Activated CD8-positive, alpha-beta T cell treated with anti-CD3 and anti-CD28 coated beads for 36 hours (primary cell): ENCODE measurements at regions not wholly inside any gene's neighbourhood (a gene's known extent, or its start where the extent isn't known, plus 50 kb on each side); places are given as distances from the start of the nearest gene placed in this dataset.

ENCODE experiments used
- ATAC-seq: fragments of 200-7000 bp; cut with Tn5 transposase; one replicate; pipeline ENCODE4 v1.10.0; 2021; ENCODE audit warnings: mild to moderate bottlenecking, moderate library complexity
- CTCF ChIA-PET: fragments of 350-600 bp; sonication (Branson Sonifier 250); formaldehyde crosslinking; loops from one replicate; lab custom pipeline; 2021; ENCODE audit warnings: antibody characterized with exemption; lab: Charles Lee
- POLR2A ChIA-PET: fragments of 350-600 bp; sonication (Branson Sonifier 250); formaldehyde crosslinking; loops from one replicate; lab custom pipeline; 2021; ENCODE audit warnings: antibody characterized with exemption; lab: Charles Lee
- DNase-seq: peaks from one replicate; pipeline ENCODE4 v3.0.0-alpha.2; 2020
- H3K27ac Mint-ChIP-seq: one replicate; pipeline ENCODE4 v1.8.0; 2021; ENCODE audit warnings: mild to moderate bottlenecking, mixed read lengths
- H3K27me3 Mint-ChIP-seq: one replicate; pipeline ENCODE4 v1.8.0; 2021; ENCODE audit warnings: mixed read lengths
- H3K36me3 Mint-ChIP-seq: one replicate; pipeline ENCODE4 v1.8.0; 2021; ENCODE audit warnings: low read depth, mixed read lengths
- H3K4me1 Mint-ChIP-seq: one replicate; pipeline ENCODE4 v1.8.0; 2021; ENCODE audit warnings: low read depth, mixed read lengths
- H3K4me3 Mint-ChIP-seq: one replicate; pipeline ENCODE4 v1.8.0; 2021; ENCODE audit warnings: mild to moderate bottlenecking, moderate library complexity, mixed read lengths
- H3K9me3 Mint-ChIP-seq: one replicate; pipeline ENCODE4 v1.8.0; 2021; ENCODE audit warnings: mixed read lengths
- intact Hi-C: fragments of 100-400 bp; cut with micrococcal nuclease; formaldehyde crosslinking; loops from one replicate; pipeline ENCODE4 v1.10.0; 2022
- TF ChIP-seq, protein P1 (sequence below): fragments of 200-600 bp; IDR thresholded peaks from one replicate; pipeline ENCODE4 v1.8.0; 2022; ENCODE audit warnings: antibody characterized with exemption, mild to moderate bottlenecking

DNA sequence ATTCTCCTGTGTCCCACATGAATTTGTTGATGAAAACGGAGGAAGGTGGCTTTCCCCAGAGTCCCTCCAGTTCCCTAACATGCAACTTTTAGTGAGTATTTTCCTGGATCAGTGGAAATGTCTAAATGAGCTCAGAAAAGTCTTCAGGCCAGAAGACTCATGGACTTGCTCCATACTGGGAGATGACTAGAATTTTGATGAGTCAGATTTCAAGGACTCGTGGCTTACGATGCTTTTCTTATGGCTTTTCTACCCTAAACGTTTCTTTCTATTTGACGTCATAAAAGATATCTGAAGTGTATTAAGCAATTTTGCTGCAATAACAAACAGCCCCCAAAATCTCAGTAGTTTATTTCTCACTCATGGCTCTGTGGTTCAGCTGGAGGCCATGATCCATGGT lies 397.6 kb downstream of the FBXO15 start:
- ATAC-seq (no peak), DNase-seq (no peak)
- CTCF ChIA-PET, result no interaction called here
- no peaks in the 10 kb centered on the region for H3K4me1 Mint-ChIP-seq
- POLR2A ChIA-PET, result no interaction called here
- H3K36me3 Mint-ChIP-seq, result no peaks in the 10 kb centered on the region
- H3K4me3 Mint-ChIP-seq, result no peak overlapping the region
- no peaks in the 10 kb centered on the region for H3K9me3 Mint-ChIP-seq
- no peaks in the 10 kb centered on the region for H3K27me3 Mint-ChIP-seq
- intact Hi-C loops, result no loop called here
- TF ChIP-seq, protein P1, sequence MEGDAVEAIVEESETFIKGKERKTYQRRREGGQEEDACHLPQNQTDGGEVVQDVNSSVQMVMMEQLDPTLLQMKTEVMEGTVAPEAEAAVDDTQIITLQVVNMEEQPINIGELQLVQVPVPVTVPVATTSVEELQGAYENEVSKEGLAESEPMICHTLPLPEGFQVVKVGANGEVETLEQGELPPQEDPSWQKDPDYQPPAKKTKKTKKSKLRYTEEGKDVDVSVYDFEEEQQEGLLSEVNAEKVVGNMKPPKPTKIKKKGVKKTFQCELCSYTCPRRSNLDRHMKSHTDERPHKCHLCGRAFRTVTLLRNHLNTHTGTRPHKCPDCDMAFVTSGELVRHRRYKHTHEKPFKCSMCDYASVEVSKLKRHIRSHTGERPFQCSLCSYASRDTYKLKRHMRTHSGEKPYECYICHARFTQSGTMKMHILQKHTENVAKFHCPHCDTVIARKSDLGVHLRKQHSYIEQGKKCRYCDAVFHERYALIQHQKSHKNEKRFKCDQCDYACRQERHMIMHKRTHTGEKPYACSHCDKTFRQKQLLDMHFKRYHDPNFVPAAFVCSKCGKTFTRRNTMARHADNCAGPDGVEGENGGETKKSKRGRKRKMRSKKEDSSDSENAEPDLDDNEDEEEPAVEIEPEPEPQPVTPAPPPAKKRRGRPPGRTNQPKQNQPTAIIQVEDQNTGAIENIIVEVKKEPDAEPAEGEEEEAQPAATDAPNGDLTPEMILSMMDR, result no peak
- no peak overlapping the region for H3K27ac Mint-ChIP-seq

DNA sequence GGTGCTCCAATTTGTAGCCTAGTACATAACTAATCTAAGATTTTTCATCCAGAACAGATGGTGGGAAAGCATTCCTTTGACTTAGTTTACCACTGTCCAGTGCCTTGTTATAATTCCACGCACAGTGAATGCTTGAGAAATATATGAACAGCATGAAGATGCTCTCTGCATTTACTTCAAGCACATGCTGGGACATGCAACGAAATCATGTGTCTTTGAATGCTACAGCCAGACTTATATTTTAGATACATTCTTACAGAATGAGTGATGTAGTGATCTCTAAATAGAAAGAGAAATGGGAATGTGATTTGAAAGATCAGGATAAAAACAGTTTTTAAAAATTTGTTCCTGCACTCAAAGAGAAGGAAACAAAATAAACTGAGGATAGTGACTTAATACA lies 398.3 kb downstream of the FBXO15 start:
- H3K27me3 Mint-ChIP-seq, result no peaks in the 10 kb centered on the region
- no peaks in the 10 kb centered on the region for H3K9me3 Mint-ChIP-seq
- TF ChIP-seq, protein P1, result no peak
- DNase-seq (no peak), ATAC-seq (no peak)
- H3K4me3 Mint-ChIP-seq, result no peak overlapping the region
- intact Hi-C loops, result no loop called here
- H3K4me1 Mint-ChIP-seq, result no peaks in the 10 kb centered on the region
- H3K36me3 Mint-ChIP-seq, result no peaks in the 10 kb centered on the region
- CTCF ChIA-PET, result no interaction called here
- no peak overlapping the region for H3K27ac Mint-ChIP-seq
- POLR2A ChIA-PET, result no interaction called here

DNA sequence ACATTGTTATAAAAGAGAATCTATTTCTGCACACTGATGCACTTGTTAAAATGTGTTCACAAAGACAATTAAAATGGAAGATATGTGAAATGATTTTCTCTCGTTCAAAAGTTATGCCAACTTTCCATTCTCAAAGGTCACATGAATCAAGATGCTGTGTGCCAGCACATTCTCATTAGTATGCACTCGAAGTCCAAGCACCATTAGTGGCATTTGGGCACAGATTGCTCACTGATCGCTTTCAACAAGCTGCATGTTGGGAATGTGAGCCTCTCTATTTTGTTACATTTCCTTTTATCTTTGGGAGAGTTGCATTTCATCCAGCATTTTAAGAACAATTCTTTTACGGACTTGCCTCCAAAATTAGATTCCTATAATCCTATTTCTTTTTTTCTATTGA lies 398.9 kb downstream of the FBXO15 start:
- no peaks in the 10 kb centered on the region for H3K27me3 Mint-ChIP-seq
- H3K4me1 Mint-ChIP-seq, result no peaks in the 10 kb centered on the region
- H3K4me3 Mint-ChIP-seq, result no peak overlapping the region
- POLR2A ChIA-PET, result no interaction called here
- DNase-seq (no peak), ATAC-seq (no peak)
- H3K27ac Mint-ChIP-seq, result no peak overlapping the region
- no peaks in the 10 kb centered on the region for H3K9me3 Mint-ChIP-seq
- CTCF ChIA-PET, result no interaction called here
- intact Hi-C loops, result no loop called here
- H3K36me3 Mint-ChIP-seq, result no peaks in the 10 kb centered on the region
- TF ChIP-seq, protein P1, result no peak

DNA sequence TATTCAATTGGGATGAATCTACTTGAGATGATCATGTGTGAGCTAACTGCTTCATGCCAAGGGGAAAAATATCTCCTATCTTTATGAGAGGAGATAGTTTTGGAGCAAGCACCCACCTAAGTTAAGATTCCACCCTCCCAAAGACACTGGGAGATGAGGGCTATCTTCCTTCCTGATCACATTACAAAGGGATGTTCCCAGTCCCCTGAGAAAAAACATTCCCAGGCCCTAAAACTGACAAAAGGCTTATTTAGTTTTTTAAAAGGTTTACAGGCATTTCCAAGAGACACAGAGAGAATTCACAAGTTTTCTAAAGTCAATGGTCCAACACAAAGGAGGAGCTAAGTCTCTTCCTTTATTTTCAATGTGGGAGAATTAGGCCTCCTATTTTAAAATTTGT lies 401.5 kb downstream of the FBXO15 start:
- Mint-ChIP-seq H3K4me3 (no peak overlapping the region), H3K27me3 (no peaks in the 10 kb centered on the region), H3K9me3 (no peaks in the 10 kb centered on the region), H3K4me1 (no peaks in the 10 kb centered on the region), H3K27ac (no peak overlapping the region), H3K36me3 (no peaks in the 10 kb centered on the region)
- CTCF ChIA-PET, result no interaction called here
- TF ChIP-seq, protein P1, result no peak
- intact Hi-C loops, result no loop called here
- ATAC-seq (no peak), DNase-seq (no peak)
- POLR2A ChIA-PET, result interaction anchor here (0.6 kb wide), 1 partner anchor 34 kb away, joined by 7 read pairs; no protein-coding TSS in a partner anchor

DNA sequence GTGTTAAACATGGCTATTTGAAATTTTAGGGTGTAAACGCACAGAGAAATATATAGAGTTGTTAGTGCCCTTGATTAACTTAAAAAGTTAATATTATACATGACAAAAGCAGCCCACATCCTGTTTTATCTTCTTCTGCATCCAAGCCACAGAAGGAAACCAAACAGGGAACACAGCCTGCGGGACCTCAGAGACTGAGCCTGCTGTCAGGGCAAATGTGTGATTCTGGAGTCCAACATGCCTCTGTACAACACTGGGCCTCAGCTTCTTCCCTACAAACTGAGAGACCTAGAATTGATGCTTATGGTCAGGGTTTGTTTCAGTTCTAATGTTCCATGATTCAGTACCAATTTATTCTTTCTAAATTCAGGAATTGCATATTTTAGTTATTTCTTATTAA lies 404.7 kb downstream of the FBXO15 start:
- Mint-ChIP-seq H3K27ac (no peak overlapping the region), H3K4me1 (no peaks in the 10 kb centered on the region), H3K4me3 (no peak overlapping the region), H3K27me3 (no peaks in the 10 kb centered on the region), H3K9me3 (no peaks in the 10 kb centered on the region), H3K36me3 (no peaks in the 10 kb centered on the region)
- ATAC-seq (no peak), DNase-seq (no peak)
- TF ChIP-seq, protein P1, result no peak
- ChIA-PET CTCF (interaction anchor here (1.2 kb wide), 1 partner anchor 8 kb away, joined by 3 read pairs; no protein-coding TSS in a partner anchor), POLR2A (no interaction called here)
- intact Hi-C loops, result no loop called here
